ENCODE measurements at regions not wholly inside any gene's neighbourhood (a gene's known extent, or its start where the extent isn't known, plus 50 kb on each side); places are given as distances from the start of the nearest gene placed in this dataset.

GRCh38 chr3:77746892-77747291 lies 707.0 kb downstream of the ROBO2 start:
- no peak for TF ChIP-seq CTCF (conservative IDR thresholded peaks at IDR 0.05; ENCODE audit: low read length)
- TF ChIP-seq EZH2phosphoT487 (IDR thresholded peaks at IDR 0.05; ENCODE audit: borderline replicate concordance, low read depth, low read length) = no peak
